Neuronal stem cell (in vitro differentiated cells): ENCODE measurements at regions not wholly inside any gene's neighbourhood (a gene's known extent, or its start where the extent isn't known, plus 50 kb on each side); places are given as distances from the start of the nearest gene placed in this dataset.
A peak's percentile ranks its signal among the peaks of the same experiment; 100 is the strongest.

Experiments
- DNase-seq: peaks from one replicate; pipeline ENCODE4 v3.0.0-alpha.2; 2013; ENCODE audit warnings: low spot score
- H2AFZ ChIP-seq: one replicate; pipeline ENCODE4 v1.6.1; 2013; ENCODE audit warnings: mild to moderate bottlenecking, low read length, inconsistent platforms
- H2AK5ac ChIP-seq: 2 replicates; pipeline ENCODE4 v1.6.1; 2013; ENCODE audit warnings: low read depth, mild to moderate bottlenecking, inconsistent platforms, low read length, moderate library complexity, mixed read lengths
- H2BK120ac ChIP-seq: 2 replicates; pipeline ENCODE4 v1.6.1; 2013; ENCODE audit warnings: low read depth, mild to moderate bottlenecking, inconsistent platforms, low read length, moderate library complexity, mixed read lengths
- H2BK12ac ChIP-seq: one replicate; pipeline ENCODE4 v1.6.1; 2013; ENCODE audit warnings: low read length, inconsistent platforms
- H2BK15ac ChIP-seq: 2 replicates; pipeline ENCODE4 v1.6.1; 2013; ENCODE audit warnings: mild to moderate bottlenecking, low read length, inconsistent platforms, mixed read lengths
- H2BK5ac ChIP-seq: one replicate; pipeline ENCODE4 v1.6.1; 2013; ENCODE audit warnings: inconsistent platforms, mild to moderate bottlenecking, low read length, moderate library complexity
- H3K14ac ChIP-seq: one replicate; pipeline ENCODE4 v1.6.1; 2013; ENCODE audit warnings: low read length, inconsistent platforms
- H3K18ac ChIP-seq: 2 replicates; pipeline ENCODE4 v1.6.1; 2013; ENCODE audit warnings: low read length, inconsistent platforms
- H3K23ac ChIP-seq: 2 replicates; pipeline ENCODE4 v1.6.1; 2013; ENCODE audit warnings: low read depth, mild to moderate bottlenecking, mixed read lengths, low read length, inconsistent platforms; ENCODE audit not compliant: poor library complexity
- H3K27ac ChIP-seq: replicated peaks from 3 replicates; pipeline ENCODE4 v1.5.1; 2013; ENCODE audit warnings: low read length, inconsistent platforms
- H3K27me3 ChIP-seq, 3 experiments: 2 replicates each; pipeline ENCODE4 v1.6.1; 2013; ENCODE audit warnings: low read length in 3 of 3, mild to moderate bottlenecking in 2 of 3, inconsistent platforms in 1 of 3, low read depth in 1 of 3, mixed read lengths in 1 of 3, moderate library complexity in 1 of 3; ENCODE audit not compliant: control insufficient read depth in 3 of 3, insufficient read depth in 3 of 3
- H3K36me3 ChIP-seq, 2 donors: replicated peaks in 1 of 2; 2 replicates each; pipeline ENCODE4 v1.6.1; 2013; ENCODE audit warnings: low read length in 2 of 2; ENCODE audit not compliant: control insufficient read depth in 2 of 2, insufficient read depth in 2 of 2
- H3K4ac ChIP-seq: 2 replicates; pipeline ENCODE4 v1.6.1; 2013; ENCODE audit warnings: inconsistent platforms, mild to moderate bottlenecking, low read length, moderate library complexity
- H3K4me1 ChIP-seq, 2 donors: 1 replicate in 1 of 2; 2 replicates in 1 of 2; pipeline ENCODE4 v1.6.1; 2013; ENCODE audit warnings: low read length in 2 of 2, low read depth in 1 of 2; ENCODE audit not compliant: control insufficient read depth in 2 of 2, insufficient read depth in 1 of 2
- H3K4me2 ChIP-seq: one replicate; pipeline ENCODE4 v1.6.1; 2013; ENCODE audit warnings: mild to moderate bottlenecking, low read length, inconsistent platforms; ENCODE audit not compliant: insufficient read depth, poor library complexity, severe bottlenecking
- H3K4me3 ChIP-seq, 2 donors: 2 replicates each; pipeline ENCODE4 v1.5.1; 2013; ENCODE audit warnings: low read length in 2 of 2, mild to moderate bottlenecking in 2 of 2, inconsistent platforms in 1 of 2, moderate library complexity in 1 of 2
- H3K79me1 ChIP-seq: one replicate; pipeline ENCODE4 v1.6.1; 2013; ENCODE audit warnings: low read depth, mild to moderate bottlenecking, inconsistent platforms, low read length, moderate library complexity
- H3K9ac ChIP-seq: one replicate; pipeline ENCODE4 v1.6.1; 2013; ENCODE audit warnings: mild to moderate bottlenecking, low read depth, low read length, inconsistent platforms; ENCODE audit not compliant: poor library complexity
- H3K9me3 ChIP-seq, 2 donors: replicated peaks in 1 of 2; 2 replicates each; pipeline versions ENCODE3 to v1.6.1; 2013; ENCODE audit warnings: low read length in 2 of 2, mild to moderate bottlenecking in 2 of 2, inconsistent platforms in 1 of 2, low read depth in 1 of 2, mixed read lengths in 1 of 2, moderate library complexity in 1 of 2; ENCODE audit not compliant: control insufficient read depth in 2 of 2, insufficient read depth in 1 of 2
- H4K8ac ChIP-seq: one replicate; pipeline ENCODE4 v1.6.1; 2013; ENCODE audit warnings: low read depth, mild to moderate bottlenecking, inconsistent platforms, low read length, moderate library complexity
- H4K91ac ChIP-seq: one replicate; pipeline ENCODE4 v1.6.1; 2013; ENCODE audit warnings: low read length, low read depth, mild to moderate bottlenecking, inconsistent platforms; ENCODE audit not compliant: poor library complexity
- WGBS, 2 donors: extraction: QIAGEN DNeasy Blood & Tissue Kit; methylation state at CpG; one replicate each; pipeline ENCODE4 v1.1.7; 2013; ENCODE audit warnings: missing lambda C conversion rate in 2 of 2, mixed read lengths in 1 of 2; ENCODE audit not compliant: insufficient read length in 2 of 2, insufficient replicate concordance in 1 of 2; ENCODE audit errors: extremely low coverage in 2 of 2; 5-methylcytosine and 5-hydroxymethylcytosine counted together

GRCh38 chr12:86838260-86838659, 582.1 kb upstream of the MGAT4C start:
- Histone ChIP-seq H2AFZ (no peak overlapping the region), H3K4ac (no peak overlapping the region), H3K18ac (no peak overlapping the region), H3K23ac (no peak overlapping the region), H3K14ac (no peak overlapping the region), H2BK120ac (no peak overlapping the region), H2AK5ac (no peak overlapping the region), H3K79me1 (no peaks in the 10 kb centered on the region), H3K9me3 (no peaks in the 10 kb centered on the region), H2BK5ac (no peak overlapping the region), H3K36me3 (no peaks in the 10 kb centered on the region), H4K91ac (no peak overlapping the region), H3K27me3 (no peaks in the 10 kb centered on the region), H3K27ac (no peak overlapping the region), H3K4me1 (no peaks in the 10 kb centered on the region), H2BK12ac (no peak overlapping the region), H3K4me2 (no peak overlapping the region), H4K8ac (no peak overlapping the region), H2BK15ac (no peak overlapping the region), H3K9ac (no peak overlapping the region), H3K4me3 (no peak overlapping the region)
- WGBS, 2 donors: no CpG with 5 or more reads among the region's 1 CpG
- no peak for DNase-seq

- Histone ChIP-seq H3K4me1 (no peaks in the 10 kb centered on the region), H2AK5ac (no peak overlapping the region), H3K9ac (no peak overlapping the region), H3K4me3 (no peak overlapping the region), H3K18ac (no peak overlapping the region), H2BK12ac (no peak overlapping the region), H2BK15ac (no peak overlapping the region), H3K14ac (no peak overlapping the region), H4K91ac (no peak overlapping the region), H3K9me3 (no peaks in the 10 kb centered on the region), H3K79me1 (no peaks in the 10 kb centered on the region), H2BK5ac (no peak overlapping the region), H3K4ac (no peak overlapping the region), H3K4me2 (no peak overlapping the region), H3K27ac (no peak overlapping the region), H3K23ac (no peak overlapping the region), H3K36me3 (no peaks in the 10 kb centered on the region), H2AFZ (peak overlapping the region; percentile 70), H4K8ac (no peak overlapping the region), H3K27me3 (no peaks in the 10 kb centered on the region), H2BK120ac (no peak overlapping the region)
- WGBS, 2 donors: no CpG with 5 or more reads among the region's 1 CpG
- peak; percentile 2 for DNase-seq
Measured at GRCh38 chr12:86837246-86837645, 581.1 kb upstream of the MGAT4C start.

- Histone ChIP-seq H2BK5ac (no peak overlapping the region), H2BK12ac (no peak overlapping the region), H3K4me3 (no peak overlapping the region), H4K8ac (no peak overlapping the region), H3K9me3 (no peaks in the 10 kb centered on the region), H3K36me3 (no peaks in the 10 kb centered on the region), H2BK120ac (no peak overlapping the region), H3K14ac (no peak overlapping the region), H2BK15ac (no peak overlapping the region), H3K27ac (no peak overlapping the region), H3K4ac (no peak overlapping the region), H3K9ac (no peak overlapping the region), H3K4me1 (no peaks in the 10 kb centered on the region), H3K4me2 (no peak overlapping the region), H3K18ac (no peak overlapping the region), H3K79me1 (no peaks in the 10 kb centered on the region), H3K23ac (no peak overlapping the region), H2AFZ (no peak overlapping the region), H2AK5ac (no peak overlapping the region), H3K27me3 (no peaks in the 10 kb centered on the region), H4K91ac (no peak overlapping the region)
- no peak for DNase-seq
- WGBS, 2 donors: no CpG with 5 or more reads among the region's 1 CpG
Measured at GRCh38 chr12:86834217-86834616, 578.0 kb upstream of the MGAT4C start.

GRCh38 chr12:86827409-86827808, 571.2 kb upstream of the MGAT4C start:
- H3K4ac ChIP-seq: no peak overlapping the region
- no peaks in the 10 kb centered on the region for H3K4me1 ChIP-seq
- H3K14ac ChIP-seq: no peak overlapping the region
- H3K9ac ChIP-seq: no peak overlapping the region
- no peak overlapping the region for H3K4me3 ChIP-seq
- H2BK120ac ChIP-seq: no peak overlapping the region
- H3K27ac ChIP-seq: no peak overlapping the region
- H3K27me3 ChIP-seq: no peaks in the 10 kb centered on the region
- H2BK12ac ChIP-seq: no peak overlapping the region
- no peaks in the 10 kb centered on the region for H3K36me3 ChIP-seq
- H3K23ac ChIP-seq: no peak overlapping the region
- DNase-seq: no peak
- no peaks in the 10 kb centered on the region for H3K9me3 ChIP-seq
- no CpG with 5 or more reads among the region's 2 CpGs for WGBS, 2 donors
- no peak overlapping the region for H2BK5ac ChIP-seq
- no peak overlapping the region for H2AFZ ChIP-seq
- H4K8ac ChIP-seq: no peak overlapping the region
- no peaks in the 10 kb centered on the region for H3K79me1 ChIP-seq
- H3K18ac ChIP-seq: no peak overlapping the region
- H2AK5ac ChIP-seq: no peak overlapping the region
- no peak overlapping the region for H4K91ac ChIP-seq
- H3K4me2 ChIP-seq: no peak overlapping the region
- H2BK15ac ChIP-seq: no peak overlapping the region
